Lower leg skin (tissue), 4 donors: ENCODE measurements at regions not wholly inside any gene's neighbourhood (a gene's known extent, or its start where the extent isn't known, plus 50 kb on each side); places are given as distances from the start of the nearest gene placed in this dataset.

Experiments
- DNase-seq, 2 donors: peaks; one replicate each; pipeline ENCODE4 v3.0.0-alpha.2; 2019; ENCODE audit warnings: low spot score in 2 of 2
- H3K4me3 ChIP-seq: fragments of 200-600 bp; sonication (generic); 2 replicates; pipeline ENCODE4 v1.5.1; 2017; ENCODE audit warnings: mild to moderate bottlenecking, low read depth; ENCODE audit not compliant: poor library complexity, severe bottlenecking
- CTCF ChIP-seq, 3 donors: fragments of 450-650 bp; IDR thresholded peaks; one replicate each; pipeline ENCODE4 v1.5.1; 2016; ENCODE audit warnings: antibody characterized with exemption in 3 of 3, mild to moderate bottlenecking in 3 of 3, moderate library complexity in 2 of 3
- POLR2A ChIP-seq, 2 donors: fragments of 450-650 bp; IDR thresholded peaks; one replicate each; pipeline ENCODE4 v1.6.1; 2016 to 2017; ENCODE audit warnings: antibody characterized with exemption in 2 of 2, mild to moderate bottlenecking in 1 of 2, moderate library complexity in 1 of 2
- WGBS, 2 donors: methylation state at CpG; one replicate each; pipeline ENCODE4 v1.1.5; 2018; 5-methylcytosine and 5-hydroxymethylcytosine counted together
- intact Hi-C: fragments of 100-400 bp; cut with DNase I; formaldehyde crosslinking; loops from one replicate; pipeline ENCODE4 v1.15.0; 2023; ENCODE audit warnings: low total_unique reads

DNA sequence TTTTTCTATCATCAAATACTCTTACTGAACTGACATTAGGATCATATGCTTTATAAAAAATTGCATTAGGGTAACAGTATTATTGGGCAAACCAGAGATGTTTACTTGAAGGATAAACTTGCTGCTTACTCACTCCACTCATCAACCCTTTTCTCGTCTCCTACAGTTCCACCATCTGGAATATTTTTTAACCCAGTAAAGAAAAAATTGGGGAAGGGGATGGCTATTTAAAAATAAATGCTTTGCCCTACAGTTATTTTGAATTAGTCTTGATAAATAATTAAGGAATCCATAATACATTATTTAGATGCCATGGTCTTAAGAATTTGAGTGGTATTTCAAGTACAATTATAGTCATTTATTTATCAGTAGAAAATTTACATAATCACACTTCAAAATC, 225.8 kb downstream of the MEF2C start:
- WGBS, 2 donors = 57 to 59% methylated on average over 1 of the region's 1 CpG
- no peak overlapping the region for H3K4me3 ChIP-seq
- DNase-seq = no peak
- intact Hi-C loops = no loop called here
- TF ChIP-seq POLR2A (IDR thresholded peaks at IDR 0.05) (no peak), CTCF (IDR thresholded peaks at IDR 0.05) (no peak)

- no peak overlapping the region for H3K4me3 ChIP-seq
- DNase-seq = no peak
- 66 to 72% methylated on average over 5 of the region's 5 CpGs for WGBS, 2 donors
- intact Hi-C loops = no loop called here
- TF ChIP-seq POLR2A (IDR thresholded peaks at IDR 0.05) = no peak
- TF ChIP-seq CTCF (IDR thresholded peaks at IDR 0.05) = no peak
Observed at GRCh38 chr5:88656221-88656950, 226.6 kb downstream of the MEF2C start.

DNA sequence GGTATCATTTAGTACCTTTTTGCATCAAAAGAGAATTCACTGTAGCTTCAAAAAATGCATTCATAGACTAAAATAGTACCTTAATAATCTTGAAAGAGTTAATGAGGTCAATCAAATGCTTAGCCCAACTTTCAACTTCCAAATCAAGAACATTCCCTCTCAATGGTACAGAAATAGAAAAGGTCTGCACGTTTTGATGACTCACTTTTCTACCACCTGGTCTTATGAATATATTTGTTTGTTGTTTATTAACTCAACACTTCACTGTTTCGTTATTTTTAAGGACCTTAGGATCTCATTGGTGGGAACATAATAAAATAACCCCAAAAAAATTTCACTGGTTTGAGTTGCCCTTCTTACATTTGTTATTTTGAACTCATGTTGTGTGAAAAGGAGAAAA, 229.5 kb downstream of the MEF2C start:
- 33 to 43% methylated on average over 2 of the region's 2 CpGs for WGBS, 2 donors
- no peak overlapping the region for H3K4me3 ChIP-seq
- DNase-seq = no peak
- intact Hi-C loops = no loop called here
- no peak for TF ChIP-seq POLR2A (IDR thresholded peaks at IDR 0.05)
- TF ChIP-seq CTCF (IDR thresholded peaks at IDR 0.05) = no peak

DNA sequence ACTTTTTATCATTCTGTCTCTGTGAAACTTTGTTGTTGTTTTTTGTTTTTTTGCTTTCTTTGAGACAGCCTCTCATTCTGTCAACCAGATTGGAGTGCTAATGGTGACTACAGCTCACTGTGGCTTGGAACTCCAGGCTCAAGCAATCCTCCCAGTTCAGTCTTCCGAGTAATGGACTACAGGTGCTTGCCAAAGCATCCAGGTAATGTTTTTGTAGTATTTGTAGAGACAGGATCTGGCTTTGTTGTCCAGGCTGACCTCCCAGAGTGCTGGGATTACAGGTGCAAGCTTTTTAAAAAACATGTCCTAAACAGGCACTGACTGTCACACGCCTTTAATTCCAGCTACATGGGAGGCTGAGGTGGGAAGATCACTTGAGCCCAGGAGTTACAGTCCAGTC, 235.1 kb downstream of the MEF2C start:
- H3K4me3 ChIP-seq = no peak overlapping the region
- WGBS, 2 donors = 76 to 84% methylated on average over 2 of the region's 2 CpGs
- intact Hi-C loops = no loop called here
- TF ChIP-seq CTCF (IDR thresholded peaks at IDR 0.05) (no peak), POLR2A (IDR thresholded peaks at IDR 0.05) (no peak)
- no peak for DNase-seq

GRCh38 chr5:88646866-88647265, 236.1 kb downstream of the MEF2C start:
- WGBS, 2 donors = 90 to 92% methylated on average over 1 of the region's 1 CpG
- DNase-seq = no peak
- no peak overlapping the region for H3K4me3 ChIP-seq
- TF ChIP-seq POLR2A (IDR thresholded peaks at IDR 0.05) = no peak
- TF ChIP-seq CTCF (IDR thresholded peaks at IDR 0.05) = no peak
- intact Hi-C loops = no loop called here

GRCh38 chr5:88644676-88645075, 238.3 kb downstream of the MEF2C start:
- WGBS, 2 donors = 77 to 83% methylated on average over 3 of the region's 3 CpGs
- DNase-seq = no peak
- H3K4me3 ChIP-seq = no peak overlapping the region
- intact Hi-C loops = no loop called here
- TF ChIP-seq CTCF (IDR thresholded peaks at IDR 0.05) (no peak), POLR2A (IDR thresholded peaks at IDR 0.05) (no peak)
